Mesenteric fat pad (tissue), 1 donor: ENCODE measurements at regions not wholly inside any gene's neighbourhood (a gene's known extent, or its start where the extent isn't known, plus 50 kb on each side); places are given as distances from the start of the nearest gene placed in this dataset.
A peak's percentile ranks its signal among the peaks of the same experiment; 100 is the strongest.

Experiments
- DNase-seq: peaks from one replicate; pipeline ENCODE4 v3.0.0-alpha.2; 2020; ENCODE audit warnings: low spot score
- donor health status: DM: yes; HTN: yes; CAD: no.

DNA sequence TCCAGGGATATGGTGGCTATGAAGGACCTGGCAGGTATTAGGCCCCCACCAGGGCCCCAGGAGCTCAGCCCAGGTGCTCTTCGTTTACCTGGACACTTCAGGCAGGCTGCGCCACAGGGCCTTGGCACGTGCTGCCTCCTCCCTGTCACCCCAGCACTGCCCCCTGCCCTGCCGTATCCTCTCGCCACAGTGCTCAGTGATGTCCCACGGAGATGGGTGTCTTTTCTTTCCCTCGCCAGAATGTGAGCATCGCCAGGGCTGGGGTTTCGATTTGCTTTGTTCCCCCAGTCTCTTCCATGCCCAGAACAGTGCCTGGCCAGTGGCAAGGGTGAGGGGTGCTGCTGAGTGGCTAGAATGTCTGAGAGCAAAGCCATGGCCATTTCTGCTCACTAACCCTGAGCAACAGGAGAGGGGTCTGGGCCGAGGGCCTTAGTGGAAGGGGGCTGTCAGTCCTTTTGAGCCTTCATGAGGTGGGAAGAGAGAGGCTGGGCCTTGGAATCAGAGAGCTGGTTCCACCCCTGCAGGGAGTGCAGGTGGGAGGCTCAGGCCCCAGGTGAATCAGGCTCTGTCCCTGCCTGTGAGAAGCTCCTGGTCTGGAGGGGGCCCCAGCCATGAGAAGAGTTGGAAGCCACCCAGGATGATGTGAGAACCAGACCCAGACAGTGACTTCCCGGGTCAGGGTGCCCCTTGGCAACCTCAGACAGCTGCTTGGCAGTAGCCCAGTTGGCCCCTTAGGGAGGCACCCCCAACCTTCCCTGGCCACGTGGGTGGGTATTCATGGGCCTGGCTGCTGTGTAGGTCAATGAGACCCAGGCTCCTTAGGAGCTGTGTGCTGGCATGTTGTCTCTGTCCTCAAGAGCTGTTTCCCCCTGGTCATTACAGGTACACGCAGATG, 129.9 kb upstream of the HS6ST1 start:
- peak; percentile 87 for DNase-seq

DNA sequence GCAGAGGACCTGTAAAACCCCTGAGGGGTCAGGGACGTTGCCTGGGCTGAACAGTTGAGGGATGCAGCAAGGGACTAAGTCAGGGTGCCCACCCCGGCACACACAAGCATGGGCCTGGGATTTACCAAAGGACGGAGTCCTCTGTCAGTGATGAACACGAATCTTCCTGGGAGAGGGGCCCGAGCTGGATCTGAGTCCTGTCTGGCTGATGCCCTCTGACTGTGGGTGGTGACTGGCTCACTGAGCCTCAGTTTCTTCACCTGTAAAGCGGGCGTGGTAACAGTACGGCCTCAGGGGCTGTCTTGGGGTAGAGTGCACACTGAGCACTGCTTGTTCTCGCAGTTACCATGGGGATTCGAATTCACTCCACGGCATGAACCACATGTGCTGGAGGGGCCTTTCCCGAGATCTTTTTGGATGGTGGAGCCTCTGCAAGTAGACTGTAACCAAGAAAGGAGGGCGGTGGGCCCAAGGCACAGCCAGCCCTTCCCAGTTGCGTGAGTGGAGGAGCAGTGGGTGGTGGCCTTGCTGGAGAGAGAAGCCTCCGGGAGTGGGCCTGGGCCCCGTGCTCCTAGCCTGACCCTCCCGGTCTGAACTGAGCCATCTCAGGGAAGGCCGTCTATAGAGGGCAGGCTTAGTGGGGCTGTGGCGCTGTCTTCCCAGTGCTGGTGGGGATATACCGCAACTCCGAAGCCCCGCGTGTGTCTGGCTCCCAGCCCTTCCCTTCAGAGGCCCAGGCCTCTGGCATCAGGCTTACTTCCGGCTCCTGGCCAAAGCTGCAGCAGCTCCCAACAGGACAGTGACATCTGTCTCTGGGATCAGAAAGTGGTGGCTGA, 130.8 kb upstream of the HS6ST1 start:
- peak; percentile 82 for DNase-seq

DNA sequence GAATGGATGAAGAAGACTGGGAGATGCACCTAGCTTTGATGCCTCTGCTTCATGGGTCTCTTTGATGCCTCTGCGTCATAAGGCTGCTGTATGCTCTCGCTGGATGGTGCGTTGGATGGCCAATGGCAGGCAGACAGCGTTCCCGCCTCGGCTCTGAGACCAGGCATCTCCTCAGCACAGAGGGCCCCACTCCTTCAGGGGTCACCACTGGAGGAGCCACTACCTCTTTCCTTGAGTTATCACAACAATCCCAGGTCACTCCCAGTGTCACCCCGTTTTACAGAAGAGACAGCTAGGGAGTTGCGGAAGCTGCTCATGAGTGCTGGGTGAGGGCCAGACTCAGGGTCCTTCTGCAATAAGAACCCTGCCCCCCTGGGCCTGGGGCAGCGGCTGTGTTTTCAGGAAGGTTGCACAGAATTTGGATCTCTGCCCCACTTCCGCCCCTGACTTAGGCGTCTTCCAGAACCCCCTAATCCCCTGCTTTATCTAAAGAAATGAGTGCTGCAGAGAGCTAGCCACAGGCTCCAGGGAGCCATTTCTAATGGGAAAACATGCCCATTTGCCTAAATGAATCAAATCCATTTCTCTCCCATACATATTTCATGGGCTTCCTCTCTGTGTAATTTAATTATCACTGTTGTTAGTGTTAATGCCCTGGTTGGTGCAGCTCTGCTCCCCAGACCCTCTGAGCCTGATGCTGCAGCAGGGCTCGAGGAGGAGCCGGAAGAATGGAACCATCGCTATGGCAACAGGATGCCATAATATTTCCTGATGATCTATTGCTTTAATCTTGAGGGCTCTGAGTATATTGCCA, 131.8 kb upstream of the HS6ST1 start:
- DNase-seq, result no peak

DNA sequence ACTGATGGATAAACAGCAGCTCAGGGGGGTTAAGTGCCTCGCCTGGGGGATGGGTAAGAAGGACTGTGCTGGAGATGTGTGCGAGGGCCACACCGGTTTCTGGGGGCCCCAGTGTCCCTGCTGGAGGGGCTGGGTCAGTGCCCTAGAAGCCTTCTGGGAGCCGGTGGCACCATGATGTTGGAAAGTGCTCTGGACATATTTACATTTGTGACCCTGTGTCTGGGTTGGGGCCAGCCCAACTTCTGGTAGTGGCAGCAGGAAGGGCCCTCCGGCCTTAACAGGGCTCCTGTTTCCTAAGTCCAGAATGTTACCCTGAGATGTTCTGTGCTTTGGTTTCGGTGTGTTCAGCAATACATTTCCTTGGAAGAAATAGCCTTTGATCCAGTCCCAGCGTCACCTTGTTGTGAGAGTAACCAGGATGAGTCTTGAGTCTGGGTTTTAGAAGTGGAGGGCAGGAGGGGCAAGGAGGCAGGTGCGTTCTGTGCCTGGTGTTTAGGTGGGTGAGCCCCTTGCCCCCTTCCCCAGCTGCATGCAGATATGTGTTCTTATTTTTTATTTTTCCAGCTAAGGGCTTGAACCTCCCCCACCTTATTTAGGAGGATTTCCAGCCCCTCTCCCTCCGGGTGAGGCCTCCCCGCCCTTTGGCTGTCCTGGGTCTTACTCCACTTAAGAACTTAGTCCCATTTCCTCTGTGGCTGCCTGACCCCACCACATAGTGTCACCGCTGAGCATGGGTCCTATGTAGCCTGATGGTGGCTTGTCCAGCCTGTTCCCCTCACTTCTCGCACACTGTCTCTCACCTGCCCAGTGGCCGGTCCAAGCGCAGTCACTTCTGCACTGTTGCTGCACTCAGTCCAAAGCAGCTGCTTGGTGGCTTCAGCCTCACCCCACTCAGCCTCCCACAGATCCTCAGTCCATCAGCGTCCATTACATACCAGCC, 132.7 kb upstream of the HS6ST1 start:
- peak; percentile 65 for DNase-seq

DNA sequence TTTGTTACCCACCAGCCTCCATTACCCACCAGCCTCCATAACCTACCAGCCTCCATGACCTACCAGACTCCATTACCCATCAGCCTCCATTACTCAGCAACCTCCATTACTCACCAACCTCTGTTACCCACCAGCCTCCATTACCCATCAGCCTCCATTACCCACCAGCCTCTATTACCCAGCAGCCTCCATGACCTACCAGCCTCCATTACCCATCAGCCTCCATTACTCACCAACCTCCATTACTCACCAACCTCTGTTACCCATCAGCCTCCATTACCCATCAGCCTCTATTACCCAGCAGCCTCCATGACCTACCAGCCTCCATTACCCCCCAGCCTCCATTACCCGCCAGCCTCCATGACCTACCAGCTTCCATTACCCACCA, 133.3 kb upstream of the HS6ST1 start:
- no peak for DNase-seq

DNA sequence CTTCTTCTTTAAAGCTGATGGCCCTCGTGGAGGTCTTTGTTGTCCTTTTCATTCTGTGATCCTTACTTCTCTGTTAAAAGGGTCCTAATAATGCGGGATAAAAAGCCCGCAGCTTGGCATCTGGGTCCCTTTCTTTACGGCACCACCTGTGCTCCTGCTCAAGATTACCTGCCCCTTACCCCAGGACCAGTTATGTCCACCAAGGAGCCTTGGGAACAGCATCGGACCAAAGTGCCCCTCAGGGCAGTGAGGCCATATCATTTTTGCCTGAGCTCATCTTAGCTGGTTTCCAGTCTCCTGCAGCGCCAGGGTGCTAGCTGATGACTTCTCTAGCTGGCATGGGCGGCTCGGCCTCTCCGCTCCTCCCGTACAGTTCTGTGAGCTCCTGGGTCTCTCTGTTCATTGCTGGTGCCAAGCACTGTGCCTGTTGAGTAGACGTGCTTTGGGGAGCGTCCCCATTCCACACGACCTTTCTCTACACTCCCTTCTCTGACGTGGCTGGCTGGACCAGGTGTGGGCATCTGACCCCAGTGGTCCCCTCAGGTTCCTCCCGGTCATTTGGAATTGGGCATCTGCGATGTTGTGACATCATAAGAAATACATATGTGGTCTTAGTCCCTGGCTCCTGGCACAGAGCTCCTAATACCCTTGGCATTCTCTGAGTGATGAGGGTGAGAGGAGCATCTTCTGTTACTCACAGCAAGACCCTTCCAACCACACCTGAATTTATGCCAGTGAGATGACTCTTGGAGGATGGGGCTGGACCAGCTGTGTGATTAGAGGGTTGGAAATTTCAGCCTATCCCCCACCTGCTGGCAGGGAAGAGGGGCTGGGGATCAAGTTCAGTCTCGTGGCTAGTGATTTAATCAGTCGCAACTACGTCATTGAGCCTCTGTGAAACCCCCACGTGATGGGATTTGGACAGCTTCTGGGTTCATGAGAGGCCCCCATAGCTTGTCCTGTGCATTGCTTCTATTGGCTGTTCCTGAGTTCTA, 134.2 kb upstream of the HS6ST1 start:
- DNase-seq, result peak; percentile 80

DNA sequence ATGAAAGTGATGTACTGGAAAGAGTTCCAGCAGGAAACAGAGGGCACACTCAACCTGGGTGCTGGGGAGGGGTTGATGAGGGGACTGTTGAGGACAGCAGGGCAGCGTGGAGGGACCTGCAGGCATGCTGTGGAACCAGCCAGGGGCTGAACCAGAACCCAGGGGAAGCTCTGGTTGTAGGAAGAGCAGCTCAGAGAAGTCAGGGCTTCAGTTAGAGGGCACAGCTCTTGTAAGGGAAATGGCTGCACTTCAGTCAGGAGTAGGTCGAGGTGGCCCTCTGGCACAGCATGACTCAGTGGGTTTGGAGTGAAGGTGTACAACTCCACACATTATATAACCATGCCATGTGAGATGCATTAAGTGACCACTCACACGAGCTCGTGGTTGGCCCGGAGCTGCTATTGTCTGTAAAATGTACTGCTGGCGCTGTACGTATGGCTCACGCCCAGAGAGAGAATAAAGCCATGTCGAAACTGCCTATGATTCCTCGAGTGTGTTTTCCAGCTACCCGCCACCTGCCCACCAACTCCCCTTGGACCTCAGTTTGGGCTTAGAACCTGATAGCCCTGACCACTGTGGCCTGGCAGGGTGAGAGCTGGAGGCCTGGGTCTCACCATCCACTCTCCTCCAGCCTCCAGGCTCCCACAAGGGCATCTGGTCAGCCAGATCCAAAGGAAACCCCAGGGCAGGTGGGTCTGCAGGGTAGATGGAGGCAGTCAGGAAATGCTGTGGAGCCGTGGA, 136.5 kb upstream of the HS6ST1 start:
- peak; percentile 74 for DNase-seq

DNA sequence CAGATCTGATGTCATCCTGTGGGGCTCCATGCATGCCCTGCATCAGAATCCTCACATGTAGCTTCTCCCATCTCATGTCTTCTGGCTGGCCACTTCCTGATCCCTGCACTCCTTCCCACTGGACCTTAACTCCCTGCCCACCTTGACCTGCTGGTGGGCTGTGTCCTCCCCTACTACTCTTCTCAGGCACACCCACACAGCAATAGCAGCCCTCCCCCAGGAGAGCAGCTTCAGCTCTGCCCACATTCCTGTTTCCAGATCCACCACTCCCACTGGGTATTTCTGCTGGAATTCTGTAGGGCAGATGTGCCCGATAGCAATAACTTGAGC, 137.0 kb upstream of the HS6ST1 start:
- no peak for DNase-seq

DNA sequence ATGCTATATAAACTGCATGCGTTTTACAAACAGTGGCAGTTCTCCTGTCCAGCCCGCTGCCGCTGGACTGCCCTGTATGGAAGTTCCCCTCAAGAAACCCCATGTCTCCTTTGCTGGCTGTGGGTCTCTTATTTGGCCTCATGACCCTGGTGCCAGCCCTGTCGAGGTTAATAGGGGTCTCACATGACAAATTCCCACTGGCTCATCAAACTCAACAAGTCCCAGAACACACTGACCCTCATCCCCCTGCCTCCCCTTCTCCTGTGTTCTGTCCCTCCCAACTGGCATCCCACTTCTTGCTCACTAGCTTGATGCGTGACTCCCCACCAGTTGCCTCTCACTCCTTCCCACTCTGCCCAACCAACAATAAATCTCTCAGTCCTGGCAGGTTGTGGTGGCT, 137.6 kb upstream of the HS6ST1 start:
- no peak for DNase-seq

DNA sequence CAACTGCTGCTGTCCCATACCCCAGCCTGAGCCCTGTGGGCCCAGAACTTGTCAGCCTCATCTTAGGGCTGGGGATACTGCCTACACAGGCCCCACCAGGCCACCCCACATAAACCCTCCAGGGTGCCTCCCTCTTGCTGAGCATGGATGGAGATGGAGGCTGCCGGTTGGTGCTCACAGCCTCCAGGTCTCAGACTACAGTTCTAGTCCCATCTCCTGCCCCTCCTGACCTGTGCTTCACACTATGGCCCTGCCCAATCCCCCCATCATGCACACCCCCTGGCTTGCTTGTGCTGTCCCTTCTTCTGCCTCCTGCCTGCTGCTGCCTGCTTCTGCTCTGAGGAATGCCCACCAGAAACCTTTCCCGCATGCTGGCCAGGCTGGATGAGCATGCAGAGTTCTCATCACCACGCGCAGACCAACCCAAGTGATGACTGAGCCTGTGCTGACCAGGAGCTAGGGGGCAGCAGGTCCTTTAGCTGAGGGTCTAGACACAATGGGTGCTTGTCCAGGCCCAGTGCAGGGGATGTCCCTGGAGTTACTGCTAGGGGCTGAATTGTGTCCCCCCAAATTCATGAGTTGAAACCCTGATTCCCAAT, 138.4 kb upstream of the HS6ST1 start:
- peak; percentile 75 for DNase-seq

DNA sequence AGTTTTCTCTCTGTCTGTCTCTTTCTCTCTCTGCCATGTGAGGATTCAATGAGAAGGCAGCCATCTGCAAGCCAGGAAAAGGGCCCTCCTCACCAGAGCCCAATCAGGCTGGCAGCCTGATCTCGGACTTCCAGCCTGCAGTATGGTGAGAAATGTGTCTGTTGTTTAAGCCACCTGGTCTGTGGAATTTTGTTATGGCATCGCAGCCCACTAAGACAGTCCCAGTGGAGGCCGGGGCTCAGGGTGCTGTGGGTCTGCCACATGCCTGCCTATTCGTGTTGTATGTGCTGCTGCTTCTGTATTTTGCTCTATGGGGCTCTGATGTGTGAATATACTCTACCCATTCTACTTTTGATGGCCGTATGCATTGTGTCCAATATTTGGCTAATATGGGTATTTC, 139.0 kb upstream of the HS6ST1 start:
- peak; percentile 55 for DNase-seq

DNA sequence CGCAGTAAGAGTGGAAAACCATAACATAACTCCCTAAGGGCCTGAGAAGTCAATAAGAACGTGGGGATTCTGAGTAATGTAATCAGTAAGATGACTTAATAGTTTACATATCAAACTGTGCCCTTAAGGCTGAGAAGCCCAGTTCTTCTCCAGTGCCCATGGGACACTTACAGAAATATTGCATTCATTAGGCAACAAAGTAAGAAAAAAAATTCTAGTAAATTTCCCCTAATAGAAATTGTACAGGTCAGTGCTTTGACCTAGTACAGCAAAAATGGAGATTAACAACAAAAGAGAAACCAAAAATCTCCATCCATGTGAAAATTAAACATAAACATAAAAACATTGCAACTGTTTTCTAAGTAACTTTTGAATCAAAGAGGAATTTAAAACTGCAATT, 139.8 kb upstream of the HS6ST1 start:
- no peak for DNase-seq

DNA sequence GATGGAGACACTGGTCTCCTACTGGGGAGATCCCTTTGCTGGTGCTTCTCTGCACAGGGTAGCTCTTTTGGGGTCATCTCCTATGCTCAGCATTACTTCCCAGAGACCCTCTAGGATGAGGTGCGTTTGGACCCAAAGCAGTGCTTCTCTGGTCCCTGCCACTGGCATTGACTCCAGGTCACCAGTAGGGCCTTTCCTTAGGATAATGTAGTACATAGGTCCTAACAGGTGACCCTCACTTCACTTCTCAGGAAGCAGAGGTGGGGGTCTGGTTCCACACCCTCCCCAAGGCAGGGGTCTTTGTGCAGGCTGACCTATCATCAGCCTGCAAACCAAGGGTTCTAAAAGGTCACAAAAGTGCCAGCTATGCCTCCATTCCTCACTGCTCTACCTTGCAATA, 145.8 kb upstream of the HS6ST1 start:
- no peak for DNase-seq

DNA sequence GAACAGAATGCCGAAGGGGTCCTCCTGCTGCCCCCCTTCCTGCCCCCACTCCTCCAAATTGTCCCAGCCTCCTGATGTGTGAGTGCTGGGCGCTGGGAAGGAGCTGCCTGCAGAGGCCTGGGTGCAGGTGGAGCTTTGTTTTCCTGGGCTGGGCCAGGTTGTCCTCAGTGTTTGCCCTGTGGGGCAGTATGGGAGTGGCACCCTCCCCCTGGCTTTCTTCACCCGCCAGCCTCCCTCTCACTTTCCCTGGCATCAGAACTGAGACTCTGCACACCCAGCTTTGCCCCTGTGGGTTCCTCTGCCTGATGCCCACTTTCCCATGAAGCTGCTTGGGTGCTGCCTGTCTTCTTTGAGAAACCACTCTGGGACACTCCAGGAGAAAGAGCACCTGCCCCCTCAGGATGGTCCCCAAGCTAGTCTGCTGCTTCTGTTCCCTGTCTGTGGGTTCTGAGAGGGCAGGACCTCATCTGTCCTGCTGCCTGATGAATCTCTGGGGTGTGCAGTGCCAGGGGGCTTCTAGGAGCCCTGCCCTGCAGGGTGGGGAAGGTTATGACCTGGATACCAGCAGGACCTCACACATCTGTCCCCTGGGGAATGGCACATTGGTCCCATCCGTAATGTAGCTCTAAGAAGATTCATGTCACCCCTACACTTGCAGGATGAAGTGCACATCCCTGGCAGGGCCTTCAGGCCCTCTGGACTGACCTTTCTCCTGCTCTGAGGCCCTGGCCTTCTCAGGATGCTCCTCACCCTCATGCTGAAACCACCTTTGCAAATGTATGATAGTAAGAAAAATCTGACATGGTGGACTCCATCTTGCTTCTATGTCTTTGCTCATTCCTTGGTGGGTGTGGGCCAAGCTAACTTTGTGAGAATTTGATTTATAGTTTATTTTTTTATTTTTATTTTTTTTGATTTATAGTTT, 146.8 kb upstream of the HS6ST1 start:
- no peak for DNase-seq

DNA sequence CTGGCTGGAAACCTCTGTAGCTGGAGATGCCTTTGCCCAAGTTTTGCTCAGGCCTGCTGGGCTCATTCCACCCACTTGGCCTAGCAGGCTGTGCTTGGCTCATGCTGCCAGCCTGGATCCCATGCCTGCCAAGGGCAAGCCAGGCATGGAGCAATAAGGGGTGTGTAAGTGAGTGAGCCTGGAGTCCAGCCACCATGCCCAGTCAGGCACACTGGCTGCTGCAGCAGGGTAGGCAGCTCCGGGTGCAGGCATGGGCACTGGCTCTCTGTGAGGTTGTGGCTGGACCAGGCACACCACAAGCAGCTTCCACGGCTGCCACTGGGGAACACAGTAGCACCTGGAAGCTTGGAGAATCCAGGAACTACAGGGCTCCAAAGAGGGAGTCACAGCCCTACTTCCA, 147.7 kb upstream of the HS6ST1 start:
- DNase-seq, result peak; percentile 83

DNA sequence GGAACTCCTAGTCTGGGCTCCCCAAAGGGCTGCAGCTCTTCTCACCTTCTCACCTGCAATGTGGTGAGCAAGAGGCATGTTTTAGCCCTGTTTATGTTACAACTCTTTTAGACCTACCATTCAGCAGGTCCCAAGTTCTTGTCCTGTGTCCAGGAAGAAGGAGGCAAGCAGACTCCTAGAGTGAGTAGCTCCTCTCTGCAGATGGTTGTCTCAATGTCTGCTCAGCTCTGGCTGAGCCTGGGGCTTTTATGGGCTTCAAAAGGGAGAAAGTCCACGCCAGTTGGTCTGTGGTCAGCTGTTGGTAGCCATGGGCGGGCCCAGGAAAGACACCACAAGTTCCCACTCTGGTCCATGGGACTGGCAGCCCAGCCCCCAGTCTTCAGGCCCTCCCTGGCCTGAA, 148.1 kb upstream of the HS6ST1 start:
- DNase-seq, result no peak

DNA sequence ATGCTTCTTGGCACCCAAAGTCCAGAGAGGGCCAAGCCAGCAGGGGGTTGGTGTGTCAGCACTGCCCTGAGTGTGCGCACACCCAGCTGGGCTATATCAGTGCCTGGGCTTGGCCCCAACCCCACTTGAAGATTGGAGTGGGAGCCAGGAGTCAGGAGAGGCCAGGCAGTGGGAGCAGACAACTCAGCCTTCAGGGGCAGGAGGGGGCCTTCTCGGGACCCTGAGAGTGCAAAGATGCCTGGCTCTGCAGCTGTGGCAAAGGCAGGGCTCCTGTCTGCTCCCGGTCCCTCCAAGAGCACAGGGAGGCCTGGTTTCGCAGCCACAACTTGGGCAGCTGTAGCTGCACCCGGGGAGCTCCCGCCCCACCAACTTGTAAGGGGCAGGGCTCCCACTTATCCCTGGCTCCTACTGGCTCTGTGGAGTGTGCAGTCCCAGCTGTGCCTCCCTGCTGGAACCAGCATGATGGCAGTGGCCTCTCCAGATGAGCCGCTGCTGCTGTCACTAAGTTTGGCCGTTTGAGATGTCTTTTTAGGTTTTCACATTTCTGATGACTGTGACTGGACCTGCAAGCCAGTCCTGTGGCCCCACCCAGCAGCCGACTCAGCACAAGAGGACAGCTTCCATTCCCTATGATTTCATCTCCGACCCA, 148.8 kb upstream of the HS6ST1 start:
- peak; percentile 64 for DNase-seq
